GM12873 (cell line): ENCODE measurements at regions not wholly inside any gene's neighbourhood (a gene's known extent, or its start where the extent isn't known, plus 50 kb on each side); places are given as distances from the start of the nearest gene placed in this dataset.

Experiments
- CTCF ChIP-seq: IDR thresholded peaks from 2 replicates; pipeline ENCODE4 v1.5.1; 2012; ENCODE audit warnings: low read depth, mild to moderate bottlenecking, moderate library complexity, low read length, control low read depth; ENCODE audit not compliant: insufficient read depth; ENCODE audit errors: missing control alignments

GRCh38 chr13:67416047-67416925, 186.2 kb upstream of the PCDH9 start:
- peak; percentile 50 for TF ChIP-seq CTCF

- TF ChIP-seq CTCF = no peak
Measured at GRCh38 chr13:67410645-67411044, 180.5 kb upstream of the PCDH9 start.

GRCh38 chr13:67408798-67409197, 178.7 kb upstream of the PCDH9 start:
- TF ChIP-seq CTCF = no peak

GRCh38 chr13:67402546-67402945, 172.4 kb upstream of the PCDH9 start:
- no peak for TF ChIP-seq CTCF

- no peak for TF ChIP-seq CTCF
Measured at GRCh38 chr13:67395577-67395976, 165.4 kb upstream of the PCDH9 start.

- TF ChIP-seq CTCF = no peak
Measured at GRCh38 chr13:67392014-67392413, 161.9 kb upstream of the PCDH9 start.

- TF ChIP-seq CTCF = no peak
Measured at GRCh38 chr13:67390462-67391086, 160.4 kb upstream of the PCDH9 start.
